Testis (tissue), 2 donors: ENCODE measurements at regions not wholly inside any gene's neighbourhood (a gene's known extent, or its start where the extent isn't known, plus 50 kb on each side); places are given as distances from the start of the nearest gene placed in this dataset.

Experiments
- CTCF ChIP-seq, 3 experiments: fragments of 450-650 bp in 2 of 3; fragments of 200-600 bp in 1 of 3; sonication (generic) in 1 of 3; IDR thresholded peaks; one replicate each; pipeline ENCODE4 v1.5.1; 2016 to 2019; ENCODE audit warnings: antibody characterized with exemption in 3 of 3, mild to moderate bottlenecking in 2 of 3, moderate library complexity in 1 of 3
- POLR2A ChIP-seq: fragments of 450-650 bp; IDR thresholded peaks from one replicate; pipeline ENCODE4 v1.6.1; 2017; ENCODE audit warnings: antibody characterized with exemption, mild to moderate bottlenecking, moderate library complexity

GRCh38 chr1:238778113-238778512 is 608.3 kb upstream of the CHRM3 start:
- TF ChIP-seq CTCF (IDR thresholded peaks at IDR 0.05) (no peak), POLR2A (no peak)
